ENCODE measurements at regions not wholly inside any gene's neighbourhood (a gene's known extent, or its start where the extent isn't known, plus 50 kb on each side); places are given as distances from the start of the nearest gene placed in this dataset.
"Not testable (repeated sequence)": the region's sequence is repeated elsewhere in the genome, so short reads cannot be mapped to it uniquely, and the experiment has no call there.

DNA sequence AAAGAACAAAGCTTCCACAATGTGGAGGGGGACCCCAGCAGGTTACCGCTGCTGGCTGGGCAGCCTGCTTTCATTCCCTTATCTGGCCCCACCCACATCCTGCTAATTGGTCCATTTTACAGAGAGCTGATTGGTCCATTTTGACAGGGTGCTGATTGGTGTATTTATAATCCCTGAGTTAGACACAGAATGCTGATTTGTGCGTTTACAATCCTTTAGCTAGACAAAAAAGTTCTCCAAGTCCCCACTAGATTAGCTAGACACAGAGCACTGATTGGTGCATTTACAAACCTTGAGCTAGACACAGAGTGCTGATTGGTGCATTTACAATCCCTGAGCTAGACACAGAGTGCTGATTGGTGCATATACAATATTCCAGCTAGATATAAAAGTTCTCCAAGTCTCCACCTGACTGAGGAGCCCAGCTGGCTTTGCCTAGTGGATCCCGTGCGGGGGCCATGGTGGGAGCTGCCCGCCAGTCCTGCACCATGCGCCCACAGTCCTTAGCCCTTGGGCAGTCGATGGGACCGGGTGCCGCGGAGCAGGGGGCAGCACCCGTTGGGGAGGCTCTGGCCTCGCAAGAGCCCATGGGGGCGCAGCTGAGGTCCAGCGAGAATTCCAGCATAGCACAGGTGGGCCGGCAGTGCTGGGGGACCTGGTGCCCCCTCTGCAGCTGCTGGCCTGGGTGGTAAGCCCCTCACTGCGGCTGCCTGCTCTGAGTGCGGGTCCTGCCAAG lies 88.8 kb upstream of the MYLIP start:
- not testable (repeated sequence) for DNase-seq

DNA sequence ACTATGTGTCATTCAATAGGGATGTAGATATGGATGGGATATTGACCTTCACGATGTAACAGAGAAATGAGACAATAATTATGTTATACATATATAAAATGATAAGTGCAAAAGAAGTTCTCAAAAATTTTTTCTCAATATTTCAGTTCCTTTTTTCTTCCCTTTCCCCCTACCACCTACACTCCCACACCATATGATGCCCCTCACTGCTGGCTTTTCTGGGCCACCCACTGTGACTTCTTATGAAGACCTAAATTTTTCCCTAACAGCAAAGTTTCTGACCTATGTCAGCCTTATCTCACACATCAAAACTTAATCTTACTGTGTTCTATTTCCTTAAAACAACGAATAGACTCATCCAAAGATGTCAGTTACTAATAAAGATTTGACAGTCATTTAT lies 89.9 kb upstream of the MYLIP start:
- no peak for DNase-seq

DNA sequence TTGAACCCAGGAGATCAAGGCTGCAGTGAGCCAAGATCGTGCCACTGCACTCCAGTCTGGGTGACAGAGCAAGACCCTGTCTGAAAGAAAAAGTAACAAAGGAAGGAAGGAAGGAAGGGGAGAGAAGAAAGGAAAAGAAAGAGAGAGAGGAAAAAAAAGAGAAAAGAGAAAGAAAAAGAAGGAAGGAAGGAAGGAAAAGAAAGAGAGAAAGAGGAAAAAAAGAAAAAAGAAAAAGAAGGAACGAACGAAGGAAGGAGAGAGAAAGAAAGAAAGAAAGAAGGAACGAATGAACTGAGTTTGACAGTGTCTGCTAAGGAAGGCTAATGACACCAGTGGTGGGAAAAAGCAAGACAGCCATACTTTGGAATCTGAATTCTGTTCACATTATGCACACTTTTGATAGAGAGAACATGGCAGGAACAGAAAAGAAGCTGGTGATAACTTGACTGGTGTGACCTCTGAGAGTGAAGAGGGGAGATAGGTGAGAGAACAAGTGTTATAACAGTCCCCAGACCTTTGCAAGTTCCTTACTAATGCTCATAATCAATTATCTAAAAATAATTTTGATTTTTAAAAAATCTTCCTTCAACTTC lies 93.3 kb upstream of the MYLIP start:
- DNase-seq, result no peak

DNA sequence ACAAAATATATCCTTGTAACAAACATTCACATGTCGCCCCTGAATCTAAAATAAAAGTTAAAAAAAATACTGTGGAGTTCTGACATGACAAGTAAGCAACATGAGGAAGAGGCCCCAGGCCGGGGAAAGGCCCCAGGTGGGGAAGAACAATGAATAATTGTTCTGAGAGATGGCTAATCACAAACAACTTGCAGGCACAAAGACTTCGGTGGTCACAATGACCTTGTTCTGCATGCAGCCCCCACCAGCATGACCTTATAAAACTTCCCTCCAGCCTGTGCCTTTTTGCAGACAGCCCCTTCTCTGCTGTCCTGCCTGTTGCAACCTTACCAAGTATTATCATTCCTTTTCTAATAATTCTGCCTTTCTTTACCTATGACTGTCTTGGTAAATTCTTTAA lies 95.7 kb upstream of the MYLIP start:
- DNase-seq, result no peak

DNA sequence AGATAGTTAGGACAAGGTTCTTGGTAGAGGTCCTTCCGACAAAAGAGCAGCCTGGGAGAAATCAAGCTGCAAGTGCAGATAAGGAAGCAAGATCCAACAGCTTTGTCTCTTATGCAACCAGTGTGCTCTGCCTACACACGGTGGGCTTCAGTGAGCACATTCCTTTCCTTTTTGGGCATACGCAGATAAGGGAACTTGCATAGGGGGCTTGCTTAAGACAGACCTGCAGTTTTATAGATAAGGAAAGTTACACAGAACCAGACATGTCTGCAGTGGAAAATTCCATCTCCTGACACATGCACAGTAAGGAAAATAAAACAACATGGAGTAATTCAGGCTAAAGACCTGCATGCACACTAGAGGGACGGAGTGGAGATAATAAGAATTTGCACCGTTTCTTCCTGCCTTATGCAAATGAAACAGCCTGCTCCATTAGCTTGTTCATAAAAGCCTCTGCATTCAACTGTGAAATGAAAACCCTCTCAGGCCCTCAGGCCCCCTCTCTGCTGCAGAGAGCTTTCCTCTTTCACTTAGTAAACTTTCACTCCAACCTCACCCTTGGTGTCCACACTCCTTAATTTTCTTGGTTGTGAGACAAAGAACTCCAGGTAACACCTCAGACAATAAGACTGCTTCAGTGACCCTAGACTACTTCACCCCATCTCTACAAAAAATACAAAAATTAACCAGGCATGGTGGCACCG lies 97.5 kb upstream of the MYLIP start:
- no peak for DNase-seq

DNA sequence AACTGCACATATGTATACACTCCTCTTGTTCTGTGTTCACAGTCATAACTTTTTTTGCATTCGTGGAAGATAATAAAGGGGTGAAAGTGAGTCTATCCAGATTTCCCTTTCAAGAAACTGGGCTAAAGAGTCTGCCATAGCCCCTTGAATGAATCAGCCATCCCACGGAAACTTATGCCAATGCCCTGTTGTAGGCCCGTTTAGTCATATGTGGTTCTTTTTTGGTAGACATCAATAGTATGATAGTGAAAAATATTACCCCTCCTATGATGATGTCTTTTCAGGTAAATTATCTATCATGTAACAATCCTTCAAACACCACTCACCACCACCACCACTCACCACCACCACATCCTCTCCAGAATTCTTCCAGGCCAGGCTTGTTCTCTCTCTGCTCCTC lies 99.9 kb upstream of the MYLIP start:
- no peak for DNase-seq

DNA sequence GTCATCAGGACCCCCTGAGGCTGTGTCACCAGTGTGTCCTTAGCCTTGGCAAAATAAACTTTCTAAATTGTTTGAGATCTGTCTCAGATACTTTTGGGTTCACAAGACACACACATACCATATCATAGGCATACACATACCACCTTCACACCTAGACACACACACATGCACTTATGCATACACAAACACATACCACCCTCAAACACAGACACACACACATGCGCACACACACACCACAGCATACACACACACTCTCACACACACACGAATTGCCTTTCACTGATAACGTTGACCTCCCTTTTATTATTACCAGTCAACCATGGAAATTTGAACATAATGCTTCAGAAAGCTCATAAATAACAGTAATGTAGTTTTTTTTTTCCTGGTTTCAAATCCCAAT lies 108.6 kb upstream of the MYLIP start:
- no peak for DNase-seq

DNA sequence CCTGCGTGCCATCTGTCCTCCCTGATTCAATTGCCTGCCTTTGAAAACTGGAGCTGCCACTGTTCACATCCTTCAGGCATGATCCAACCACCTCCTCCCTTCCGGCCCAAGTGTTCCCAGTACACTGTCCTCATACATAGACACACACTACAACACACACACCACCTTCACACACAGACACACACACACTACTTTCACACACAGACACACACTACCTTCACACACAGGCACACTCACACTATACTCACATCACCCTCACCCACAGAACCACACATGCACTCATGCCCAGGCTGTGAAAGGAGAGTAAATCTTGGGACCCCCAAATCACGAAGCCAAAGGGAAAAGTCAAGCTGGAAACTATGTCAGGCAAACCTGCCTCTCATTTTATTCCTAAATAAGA lies 109.4 kb upstream of the MYLIP start:
- no peak for DNase-seq

DNA sequence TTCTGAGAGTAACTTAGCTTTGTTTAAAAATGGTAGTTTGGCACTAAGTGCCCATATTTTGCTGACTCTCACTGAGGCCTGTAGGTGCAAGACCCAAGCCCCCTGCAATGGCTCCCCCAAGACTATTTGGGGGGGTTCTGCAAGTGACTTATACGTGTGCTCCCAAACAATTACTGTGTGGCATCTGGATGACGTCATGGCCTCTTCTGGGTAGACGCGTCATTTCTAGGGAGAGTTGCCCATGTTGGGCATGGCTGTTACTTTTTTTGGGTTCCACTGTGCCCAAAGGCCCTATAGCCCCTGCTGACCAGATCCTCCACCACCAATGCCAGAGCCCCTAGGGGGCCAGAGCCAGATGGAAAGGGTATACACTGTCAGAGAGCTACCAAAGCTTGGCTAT lies 110.3 kb upstream of the MYLIP start:
- DNase-seq, result no peak

DNA sequence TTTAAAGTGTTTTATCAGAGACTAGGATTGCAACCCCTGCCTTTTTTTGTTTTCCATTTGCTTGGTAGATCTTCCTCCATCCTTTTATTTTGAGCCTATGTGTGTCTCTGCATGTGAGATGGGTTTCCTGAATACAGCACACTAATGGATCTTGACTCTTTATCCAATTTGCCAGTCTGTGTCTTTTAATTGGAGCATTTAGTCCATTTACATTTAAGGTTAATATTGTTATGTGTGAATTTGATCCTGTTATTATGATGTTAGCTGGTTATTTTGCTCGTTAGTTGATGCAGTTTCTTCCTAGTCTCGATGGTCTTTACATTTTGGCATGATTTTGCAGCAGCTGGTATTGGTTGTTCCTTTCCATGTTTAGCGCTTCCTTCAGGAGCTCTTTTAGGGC lies 114.6 kb upstream of the MYLIP start:
- DNase-seq, result not testable (repeated sequence)

DNA sequence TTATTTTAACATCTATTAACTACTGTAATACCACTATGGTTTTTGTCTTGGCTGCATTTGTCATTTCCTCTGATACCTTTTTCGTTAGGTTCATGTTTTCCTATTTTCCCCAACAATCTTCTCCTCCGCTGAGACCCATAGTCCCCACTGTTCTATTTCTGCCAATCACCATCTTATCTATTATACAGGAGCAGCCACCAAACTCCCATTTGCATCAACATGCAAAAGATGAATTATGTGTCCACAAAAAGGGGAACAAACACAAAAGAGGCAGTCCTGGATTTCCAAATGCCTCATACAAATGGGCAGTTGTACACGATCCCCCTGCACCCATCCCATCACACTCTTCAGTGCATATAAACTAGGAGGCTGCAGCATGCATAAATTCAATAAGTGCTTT lies 121.7 kb upstream of the MYLIP start:
- DNase-seq, result no peak

DNA sequence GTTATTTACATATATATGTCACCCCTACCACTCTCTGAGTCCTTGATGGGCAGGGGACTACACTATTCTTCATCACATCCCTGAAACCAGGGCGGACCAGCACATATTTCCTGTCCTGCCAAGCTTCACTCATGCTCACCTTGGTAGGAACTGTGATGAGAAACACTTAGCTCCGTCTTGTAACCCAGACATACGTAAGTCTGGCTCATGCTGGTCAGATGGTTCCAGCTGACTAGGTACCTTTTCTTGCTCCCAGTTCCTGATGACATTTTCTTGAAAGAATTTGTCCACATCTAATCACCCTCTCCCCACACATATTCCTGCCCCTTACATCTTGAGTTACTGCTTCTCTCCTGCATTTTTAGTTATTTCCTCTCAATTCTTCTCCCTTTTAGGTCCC lies 122.2 kb upstream of the MYLIP start:
- DNase-seq, result no peak

DNA sequence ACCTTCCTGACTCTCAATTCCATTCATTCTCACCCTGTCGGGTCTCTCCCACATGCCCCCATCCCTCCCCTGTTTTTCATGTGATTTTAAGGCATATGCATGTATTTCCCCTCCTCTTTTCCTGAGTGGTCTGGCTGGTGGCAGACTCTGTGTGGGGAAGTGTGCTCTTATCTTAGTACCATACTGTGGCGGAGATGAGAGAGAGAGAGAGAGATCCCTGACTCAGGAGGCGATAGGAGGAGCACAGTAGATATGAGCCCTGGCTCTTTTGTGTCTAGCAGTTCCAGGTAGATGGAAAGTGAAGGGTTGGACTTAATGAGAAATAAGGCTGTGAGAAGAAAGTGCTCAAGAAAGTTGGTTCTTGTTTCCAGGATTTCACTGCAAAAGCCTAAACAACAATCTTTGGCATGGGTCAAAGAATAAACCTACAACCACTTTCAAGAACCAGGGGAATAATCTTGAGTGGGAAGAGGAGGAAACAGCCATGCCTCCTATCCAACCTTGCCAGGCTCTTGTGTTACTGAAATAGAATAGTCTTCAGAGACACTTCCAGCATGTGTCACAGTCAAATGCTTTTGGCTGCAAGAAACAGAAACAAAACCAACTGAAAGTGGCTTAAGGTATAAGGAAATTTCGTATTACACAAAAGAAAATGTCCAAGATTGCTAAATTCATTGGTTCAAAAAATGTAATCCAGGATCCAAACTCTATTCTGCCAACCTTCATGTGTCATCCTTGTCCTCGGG lies 123.8 kb upstream of the MYLIP start:
- no peak for DNase-seq

DNA sequence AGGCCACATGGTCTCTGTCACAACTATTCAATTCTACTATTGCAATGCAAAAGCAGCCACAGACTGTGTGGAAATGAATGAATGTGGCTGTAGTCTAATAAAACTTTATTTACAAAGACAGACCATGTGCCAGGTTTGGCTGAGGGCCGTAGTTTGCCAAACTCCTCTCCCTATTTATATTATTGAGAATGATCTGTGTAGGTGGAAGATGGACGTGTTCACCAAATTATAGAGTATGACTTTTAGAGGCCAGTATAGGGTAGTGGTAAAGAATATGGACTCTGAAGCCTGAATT lies 125.7 kb upstream of the MYLIP start:
- no peak for DNase-seq

DNA sequence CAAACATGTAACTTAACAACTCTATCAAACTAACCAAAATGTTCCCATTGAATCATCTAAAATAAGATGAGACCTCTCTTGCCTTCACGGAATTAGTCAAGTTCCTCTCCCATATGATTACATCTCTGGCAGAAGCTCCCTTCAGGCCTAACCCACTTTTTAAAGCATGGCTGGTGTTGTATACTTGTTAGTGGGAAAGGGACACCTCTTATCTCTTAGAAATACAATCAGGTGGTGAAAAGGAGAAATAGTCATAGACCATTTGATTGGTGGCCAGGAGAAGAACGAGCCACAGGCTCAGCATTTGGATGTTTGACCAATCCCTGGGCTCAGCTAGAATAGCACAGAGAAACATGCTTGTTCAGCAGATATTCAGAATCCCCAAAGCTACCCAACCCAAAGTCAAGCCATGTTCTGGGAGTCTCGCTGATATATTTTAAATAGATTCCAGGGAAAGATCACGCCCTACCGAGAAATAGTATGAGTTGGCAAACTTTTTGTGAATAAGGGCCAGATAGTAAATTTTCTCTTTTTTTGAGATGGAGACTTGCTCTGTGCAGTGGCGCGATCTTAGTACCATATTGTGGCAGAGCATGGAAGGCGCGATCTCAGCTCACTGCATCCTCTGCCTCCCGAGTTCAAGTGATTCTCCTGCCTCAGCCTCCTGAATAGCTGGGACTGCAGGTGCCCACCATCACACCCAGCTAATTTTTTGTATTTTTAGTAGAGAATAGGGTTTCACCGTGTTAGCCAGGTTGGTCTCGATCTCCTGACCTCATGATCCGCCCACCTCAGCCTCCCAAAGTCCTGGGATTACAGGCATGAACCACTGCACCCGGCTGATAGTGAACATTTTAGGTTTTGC lies 126.3 kb upstream of the MYLIP start:
- DNase-seq, result no peak

DNA sequence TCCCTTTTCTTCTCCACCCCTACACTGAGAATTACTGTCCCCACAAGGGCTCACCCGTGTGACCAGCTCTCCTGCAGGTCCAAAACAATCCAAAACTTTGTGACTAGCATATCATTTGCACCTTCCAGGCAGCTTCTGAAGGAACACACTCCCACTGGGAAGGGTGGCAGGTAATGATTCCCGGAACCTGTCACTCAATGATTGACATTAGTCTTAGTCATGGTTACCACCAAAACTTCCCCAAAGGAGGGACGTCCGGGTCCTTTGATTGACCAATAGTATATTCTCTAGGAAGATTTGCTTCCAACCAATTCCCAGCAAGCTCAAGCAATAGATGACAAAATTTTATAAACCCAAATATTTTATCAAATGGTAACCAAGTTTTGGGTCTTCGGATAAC lies 127.7 kb upstream of the MYLIP start:
- DNase-seq, result no peak

DNA sequence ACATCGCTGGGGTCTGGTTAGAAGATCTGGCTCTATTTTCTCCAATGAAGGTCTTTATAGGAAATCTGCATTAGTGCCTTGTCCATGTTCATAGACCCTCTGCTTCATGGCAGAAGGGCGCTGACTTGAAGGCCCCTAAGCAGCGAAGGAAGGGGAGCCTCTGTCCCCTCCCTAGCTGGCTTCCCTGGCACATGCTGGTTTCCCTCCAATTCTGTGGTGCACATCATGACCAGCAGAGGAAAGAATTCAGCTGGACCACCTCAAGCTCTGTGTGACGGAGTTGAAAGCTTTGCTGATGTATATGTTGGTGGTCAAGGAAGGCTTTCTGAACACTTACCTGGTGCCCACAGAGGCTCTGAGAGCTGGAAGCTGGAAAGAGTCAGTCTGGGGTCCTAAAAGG lies 129.7 kb upstream of the MYLIP start:
- DNase-seq, result no peak

DNA sequence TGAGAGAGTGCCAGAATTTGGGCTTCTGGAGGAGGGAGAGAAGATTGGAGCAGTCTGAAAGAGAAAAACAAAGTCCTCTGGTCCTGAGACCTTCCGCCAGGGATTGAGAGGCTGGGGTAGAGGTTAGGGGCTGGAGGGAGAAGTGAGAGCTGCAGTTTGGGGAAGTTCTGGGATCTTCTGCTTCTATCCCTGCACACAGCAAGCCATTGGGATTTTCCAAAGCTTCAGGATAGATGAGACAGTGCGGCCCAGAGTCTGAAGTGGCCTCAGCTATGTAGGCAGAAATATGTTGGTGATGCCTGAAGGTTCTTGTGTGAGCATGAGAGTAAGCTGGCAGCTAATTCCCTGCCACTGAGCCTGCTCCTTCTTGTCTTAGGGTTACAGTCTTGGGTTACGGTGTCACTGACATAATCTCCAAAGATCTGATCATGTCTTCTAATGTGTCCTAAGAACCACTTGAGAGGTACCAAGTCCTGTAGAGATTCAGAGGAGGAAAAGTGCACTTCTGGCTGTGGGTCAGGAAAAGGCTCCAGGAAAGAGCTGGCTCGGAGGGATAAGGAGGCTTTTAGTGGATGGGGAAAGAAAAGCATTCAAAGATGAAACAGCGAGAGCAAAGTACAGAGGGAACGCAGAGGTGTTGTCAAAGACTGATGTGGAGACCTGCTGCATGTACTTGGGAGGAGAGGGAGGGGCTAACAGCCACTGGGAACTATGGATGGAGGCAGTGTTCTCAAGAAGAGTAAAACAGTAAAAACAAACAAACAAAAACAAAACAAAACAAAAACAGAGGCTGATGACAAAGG lies 131.1 kb upstream of the MYLIP start:
- DNase-seq, result no peak

DNA sequence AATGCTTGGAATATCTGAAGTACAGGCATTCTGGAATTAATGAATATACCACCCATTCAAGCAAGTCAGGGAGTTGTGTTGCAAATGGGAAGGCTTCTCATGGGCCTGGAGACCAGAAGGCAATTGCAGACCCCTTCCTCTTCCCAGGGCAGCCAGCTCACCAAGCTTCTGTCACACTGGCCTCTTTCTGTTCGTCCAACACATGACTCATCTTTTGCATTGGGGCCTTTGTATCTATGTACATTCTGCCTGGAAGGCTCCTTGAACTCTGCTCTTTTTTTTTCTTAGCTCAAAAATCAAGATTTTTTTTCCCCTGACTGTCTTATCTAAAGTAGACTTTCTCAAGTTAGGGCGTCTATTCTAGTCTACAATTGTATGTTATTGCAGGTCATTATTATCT lies 132.9 kb upstream of the MYLIP start:
- DNase-seq, result no peak

DNA sequence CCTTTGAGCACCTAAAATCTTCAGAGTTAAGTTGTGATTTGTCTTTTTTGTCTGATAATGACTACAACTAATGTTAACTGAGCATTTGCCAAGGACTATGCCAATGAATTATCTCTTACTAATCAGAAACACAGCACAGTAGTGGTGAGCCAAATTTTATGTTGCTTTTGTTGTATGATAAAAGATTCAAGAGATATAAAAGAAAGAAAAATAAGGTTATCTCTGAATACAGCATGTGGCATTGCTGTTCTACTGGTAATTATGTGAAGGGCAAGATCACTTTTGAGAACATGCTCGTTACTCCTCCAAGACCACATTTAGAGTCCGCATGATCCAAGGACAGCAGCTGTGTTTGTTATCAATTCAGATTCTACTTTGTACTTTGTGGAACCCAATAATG lies 133.4 kb upstream of the MYLIP start:
- no peak for DNase-seq

DNA sequence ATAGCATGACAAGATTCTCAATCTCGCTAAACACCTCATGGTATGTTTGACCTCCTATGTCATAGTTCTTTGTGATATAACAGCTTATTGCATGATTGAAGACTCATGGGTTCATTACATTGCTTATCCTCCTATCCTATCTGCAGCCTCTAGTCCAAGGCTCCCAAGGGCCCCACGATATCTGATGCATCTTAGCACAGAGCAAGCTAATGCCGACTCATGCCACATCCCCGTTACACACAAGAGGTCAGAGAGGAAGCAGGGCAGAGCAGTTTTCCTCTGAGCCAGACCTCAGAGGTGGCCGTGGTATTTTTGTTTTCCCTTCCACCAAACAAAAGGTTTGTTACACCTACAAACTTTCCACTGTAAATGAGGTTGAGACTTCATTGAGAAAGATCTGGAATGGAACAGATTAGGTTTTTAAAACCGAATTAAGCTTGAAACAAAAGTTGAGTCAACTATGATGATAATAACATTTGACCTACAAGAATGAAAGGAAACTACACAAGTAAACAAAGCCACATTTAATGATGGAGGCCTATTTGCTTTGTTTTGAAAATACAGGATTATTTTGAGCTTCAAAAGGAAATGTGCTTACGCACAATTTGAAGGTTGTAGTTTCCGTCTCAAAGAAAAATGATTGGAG lies 133.9 kb upstream of the MYLIP start:
- DNase-seq, result no peak

All from NCI-H1436 (cell line).